Common myeloid progenitor, CD34-positive (primary cell): ENCODE measurements at regions not wholly inside any gene's neighbourhood (a gene's known extent, or its start where the extent isn't known, plus 50 kb on each side); places are given as distances from the start of the nearest gene placed in this dataset.

ENCODE experiments used
- CTCF ChIA-PET: fragments of 350-600 bp; sonication (Branson Sonifier 250); formaldehyde crosslinking; loops from one replicate; lab custom pipeline; 2021; ENCODE audit warnings: antibody characterized with exemption; lab: Charles Lee
- POLR2A ChIA-PET: fragments of 350-600 bp; sonication (Branson Sonifier 250); formaldehyde crosslinking; loops from one replicate; lab custom pipeline; 2021; ENCODE audit warnings: antibody characterized with exemption; lab: Charles Lee
- DNase-seq, 3 donors: peaks; one replicate each; pipeline versions ENCODE4 v3.0.0 to v3.0.0-alpha.2; 2013
- H3K27ac ChIP-seq, 2 experiments: 1 replicate in 1 of 2; 2 replicates in 1 of 2; pipeline ENCODE4 v1.7.0; 2013; ENCODE audit warnings: inconsistent platforms in 2 of 2, low read length in 2 of 2, mild to moderate bottlenecking in 2 of 2, low read depth in 1 of 2, moderate library complexity in 1 of 2; ENCODE audit not compliant: severe bottlenecking in 2 of 2, insufficient read depth in 1 of 2, poor library complexity in 1 of 2
- H3K27me3 ChIP-seq, 5 experiments: replicated peaks in 2 of 5; 1 replicate in 3 of 5; 2 replicates in 2 of 5; pipeline versions ENCODE4 v1.6.1 to v1.7.0; 2013; ENCODE audit warnings: low read length in 4 of 5, mild to moderate bottlenecking in 2 of 5, moderate library complexity in 2 of 5, inconsistent platforms in 1 of 5; ENCODE audit not compliant: insufficient read depth in 5 of 5, control insufficient read depth in 4 of 5
- H3K36me3 ChIP-seq, 4 experiments: 1 replicate in 2 of 4; 2 replicates in 2 of 4; pipeline versions ENCODE4 v1.6.1 to v1.7.0; 2013; ENCODE audit warnings: low read length in 3 of 4, control low read depth in 1 of 4, mild to moderate bottlenecking in 1 of 4; ENCODE audit not compliant: control insufficient read depth in 4 of 4, insufficient read depth in 4 of 4
- H3K4me1 ChIP-seq, 4 experiments: 1 replicate in 3 of 4; 2 replicates in 1 of 4; pipeline versions ENCODE4 v1.6.1 to v1.7.1; 2013; ENCODE audit warnings: low read length in 3 of 4, mild to moderate bottlenecking in 3 of 4, control low read depth in 1 of 4, inconsistent platforms in 1 of 4, moderate library complexity in 1 of 4; ENCODE audit not compliant: control insufficient read depth in 4 of 4, insufficient read depth in 4 of 4; ENCODE audit errors: control extremely low read depth in 1 of 4
- H3K4me3 ChIP-seq, 7 experiments: 1 replicate in 4 of 7; 2 replicates in 3 of 7; pipeline versions ENCODE4 v1.5.1 to v1.7.0; 2013; ENCODE audit warnings: mild to moderate bottlenecking in 7 of 7, low read length in 6 of 7, moderate library complexity in 6 of 7, inconsistent platforms in 2 of 7, low read depth in 2 of 7, control low read depth in 1 of 7; ENCODE audit not compliant: insufficient read depth in 4 of 7, control insufficient read depth in 1 of 7; ENCODE audit errors: extremely low read depth in 1 of 7
- H3K9me3 ChIP-seq, 5 experiments: 1 replicate in 4 of 5; 2 replicates in 1 of 5; pipeline versions ENCODE4 v1.6.1 to v1.7.1; 2013; ENCODE audit warnings: low read length in 4 of 5, mild to moderate bottlenecking in 2 of 5, inconsistent platforms in 1 of 5, low read depth in 1 of 5, moderate library complexity in 1 of 5; ENCODE audit not compliant: control insufficient read depth in 4 of 5, insufficient read depth in 2 of 5; ENCODE audit errors: control extremely low read depth in 1 of 5
- WGBS: methylation state at CpG from one replicate; pipeline ENCODE4 v1.1.5; 2013; ENCODE audit not compliant: insufficient coverage; 5-methylcytosine and 5-hydroxymethylcytosine counted together

DNA sequence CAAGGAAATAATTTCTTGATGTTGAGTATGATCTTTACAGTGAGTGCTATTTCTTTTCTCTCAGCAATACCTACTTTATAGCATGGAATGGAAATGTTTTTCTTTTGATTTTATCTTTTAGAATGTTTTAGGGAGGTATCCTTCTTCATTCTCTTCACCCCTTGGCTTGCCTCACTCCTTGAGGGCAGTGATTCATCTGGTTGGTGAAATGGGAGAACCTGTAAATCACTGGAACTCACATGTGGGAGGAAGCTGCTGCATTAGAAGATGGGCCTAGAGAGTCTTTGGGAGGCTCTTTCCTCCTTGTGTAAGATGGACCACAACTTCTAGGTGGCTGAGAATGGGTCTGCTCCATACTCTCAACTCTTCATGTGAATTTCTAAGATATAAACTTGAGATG is 244.8 kb upstream of the SYNCRIP start:
- Histone ChIP-seq H3K36me3 (no peaks in the 10 kb centered on the region), H3K4me3 (no peak overlapping the region), H3K27me3 (no peaks in the 10 kb centered on the region), H3K4me1 (no peaks in the 10 kb centered on the region), H3K27ac (no peak overlapping the region), H3K9me3 (peaks cover 0 to 2% (median 0%) of the 10 kb centered on the region in 5 experiments)
- no peak for DNase-seq
- ChIA-PET CTCF (no interaction called here), POLR2A (no interaction called here)

DNA sequence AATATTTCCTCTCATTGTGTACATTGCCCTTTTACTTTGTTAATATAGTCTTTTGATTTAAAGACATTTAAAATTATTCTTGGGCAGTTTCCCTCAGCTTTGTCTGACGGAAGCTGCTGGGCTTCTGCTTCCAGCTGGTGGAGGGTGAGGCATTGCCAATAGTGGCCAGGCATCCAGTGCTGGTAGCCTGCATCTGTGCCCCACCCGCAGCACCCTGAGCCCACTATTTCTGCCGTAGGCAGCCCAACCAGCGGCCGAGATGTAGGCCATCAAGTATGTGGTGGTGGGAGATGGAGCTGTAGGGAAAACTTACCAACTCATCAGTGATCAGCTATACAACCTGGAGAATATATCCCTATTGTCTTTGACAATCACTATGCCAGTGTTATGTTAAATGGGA is 226.0 kb upstream of the SYNCRIP start:
- Histone ChIP-seq H3K27ac (no peak overlapping the region), H3K36me3 (no peaks in the 10 kb centered on the region), H3K27me3 (no peaks in the 10 kb centered on the region), H3K4me3 (no peak overlapping the region), H3K9me3 (no peaks in the 10 kb centered on the region), H3K4me1 (peaks cover 0 to 10% (median 0%) of the 10 kb centered on the region in 4 experiments)
- CTCF ChIA-PET = no interaction called here
- POLR2A ChIA-PET = no interaction called here
- 100% methylated on average over 1 of the region's 5 CpGs for WGBS
- no peak for DNase-seq

- Histone ChIP-seq H3K9me3 (no peaks in the 10 kb centered on the region), H3K36me3 (no peaks in the 10 kb centered on the region), H3K27me3 (no peaks in the 10 kb centered on the region), H3K4me1 (peaks cover 0 to 10% (median 0%) of the 10 kb centered on the region in 4 experiments), H3K4me3 (no peak overlapping the region), H3K27ac (no peak overlapping the region)
- POLR2A ChIA-PET = no interaction called here
- CTCF ChIA-PET = no interaction called here
- no peak for DNase-seq
These were observed 224.9 kb upstream of the SYNCRIP start for GRCh38 chr6:85867595-85867994.

GRCh38 chr6:85866758-85867401 is 224.2 kb upstream of the SYNCRIP start:
- H3K27me3 ChIP-seq = no peaks in the 10 kb centered on the region
- no peaks in the 10 kb centered on the region for H3K9me3 ChIP-seq
- 98% methylated on average over 4 of the region's 10 CpGs for WGBS
- CTCF ChIA-PET = no interaction called here
- no peaks in the 10 kb centered on the region for H3K36me3 ChIP-seq
- no peak overlapping the region for H3K27ac ChIP-seq
- POLR2A ChIA-PET = no interaction called here
- H3K4me3 ChIP-seq = no peak overlapping the region
- DNase-seq = no peak
- H3K4me1 ChIP-seq = peaks cover 0 to 10% (median 0%) of the 10 kb centered on the region in 4 experiments

DNA sequence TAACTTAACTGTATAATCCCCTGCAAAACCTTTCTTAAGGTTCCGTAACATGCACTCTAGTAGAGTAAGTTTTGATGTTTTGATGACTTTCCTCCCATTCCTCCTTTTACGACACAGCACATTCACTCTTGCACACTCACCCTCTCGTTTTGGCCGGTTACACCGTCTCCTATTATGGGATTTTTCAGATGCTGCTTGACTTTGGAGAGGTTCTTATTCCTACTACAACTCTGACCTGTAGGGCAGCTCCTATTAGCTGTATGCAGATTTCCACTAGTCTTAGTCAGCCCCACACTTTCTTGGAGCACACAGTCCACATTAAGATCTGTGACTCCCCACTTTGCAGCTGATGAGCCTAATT is 223.7 kb upstream of the SYNCRIP start:
- CTCF ChIA-PET = no interaction called here
- DNase-seq = no peak
- Histone ChIP-seq H3K4me3 (peak overlapping the region in 2 of 7 experiments; percentile 78 to 79), H3K9me3 (no peaks in the 10 kb centered on the region), H3K27me3 (no peaks in the 10 kb centered on the region), H3K4me1 (peaks cover 0 to 10% (median 0%) of the 10 kb centered on the region in 4 experiments), H3K36me3 (no peaks in the 10 kb centered on the region), H3K27ac (no peak overlapping the region)
- WGBS = no CpG with 5 or more reads among the region's 5 CpGs
- POLR2A ChIA-PET = no interaction called here

DNA sequence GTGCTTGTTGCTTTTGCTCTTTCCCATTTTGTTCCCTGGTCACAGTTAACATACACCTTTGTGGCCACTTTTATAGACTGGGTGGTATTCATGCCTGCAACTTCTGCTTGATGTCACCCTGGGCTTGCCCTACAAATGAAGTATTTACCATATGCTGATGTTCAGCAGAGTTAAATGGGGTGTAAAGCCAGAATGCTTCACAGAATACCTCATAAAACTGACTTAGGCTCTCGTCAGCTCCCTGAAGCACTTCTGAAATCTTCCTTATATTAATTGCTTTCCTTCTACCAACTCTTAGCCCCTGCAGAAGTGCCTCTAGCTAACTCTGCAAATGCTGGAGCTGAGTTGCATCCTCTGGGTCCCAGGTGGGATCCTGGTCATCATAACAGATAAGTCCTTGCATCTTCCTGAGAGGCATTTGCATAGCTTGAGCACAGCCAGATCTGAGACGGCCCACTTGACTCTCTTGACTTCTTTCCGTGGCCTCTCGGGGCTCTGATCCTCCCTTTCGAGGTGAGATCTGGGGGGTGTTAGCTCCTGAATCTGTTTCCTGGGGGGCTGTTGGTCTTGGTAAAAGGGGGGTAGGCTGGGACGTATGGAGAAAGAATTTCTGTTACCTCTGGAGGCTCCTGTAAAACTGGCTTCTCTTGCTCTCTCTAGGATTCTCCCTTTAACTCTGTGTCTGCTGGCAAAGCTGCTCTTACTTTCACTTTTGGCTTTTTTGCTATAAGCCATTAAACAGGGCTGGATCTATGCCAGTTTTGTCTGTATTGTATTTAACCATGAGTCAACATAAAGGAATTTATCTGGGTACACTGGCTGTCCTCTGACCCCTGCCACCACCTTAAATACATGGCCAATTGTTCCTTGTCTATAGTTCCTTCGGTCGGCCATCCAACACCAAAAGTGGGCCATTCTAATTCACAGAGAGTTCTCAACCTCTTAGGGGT is 223.0 kb upstream of the SYNCRIP start:
- no peaks in the 10 kb centered on the region for H3K36me3 ChIP-seq
- whole genome bisulfite sequencing = 81% methylated on average over 3 of the region's 8 CpGs
- DNase-seq = peak; percentile 32 to 74 (median 71)
- CTCF ChIA-PET = no interaction called here
- POLR2A ChIA-PET = no interaction called here
- peak overlapping the region; percentile 55 to 79 for H3K27ac ChIP-seq
- peaks cover 0 to 10% (median 0%) of the 10 kb centered on the region in 4 experiments for H3K4me1 ChIP-seq
- H3K27me3 ChIP-seq = no peaks in the 10 kb centered on the region
- H3K4me3 ChIP-seq = peak overlapping the region in 6 of 7 experiments; percentile 3 to 79 (median 58)
- H3K9me3 ChIP-seq = no peaks in the 10 kb centered on the region
